ENCODE measurements at regions not wholly inside any gene's neighbourhood (a gene's known extent, or its start where the extent isn't known, plus 50 kb on each side); places are given as distances from the start of the nearest gene placed in this dataset.

GRCh38 chr1:198397208-198397808 lies 143.2 kb downstream of the ATP6V1G3 start:
- TF ChIP-seq MXI1 (conservative IDR thresholded peaks at IDR 0.05; ENCODE audit: poor library complexity, severe bottlenecking) (no peak), CTCF (IDR thresholded peaks at IDR 0.05; ENCODE audit: poor library complexity, severe bottlenecking) (no peak), REST (IDR thresholded peaks at IDR 0.05; ENCODE audit: borderline replicate concordance) (no peak), RAD21 (conservative IDR thresholded peaks at IDR 0.05) (no peak), POLR2AphosphoS5 (IDR thresholded peaks at IDR 0.05) (no peak), TAF1 (IDR thresholded peaks at IDR 0.05; ENCODE audit: low read depth) (no peak), EZH2 (IDR thresholded peaks at IDR 0.05; ENCODE audit: borderline replicate concordance, insufficient read depth, low read length, poor library complexity, severe bottlenecking) (no peak), EP300 (conservative IDR thresholded peaks at IDR 0.05; ENCODE audit: poor library complexity, severe bottlenecking) (no peak), SMC3 (conservative IDR thresholded peaks at IDR 0.05; ENCODE audit: poor library complexity) (no peak)
- no peak overlapping the region for H3K9ac ChIP-seq (ENCODE audit: low read length)
- no peaks in the 10 kb centered on the region for H3K79me2 ChIP-seq (replicated peaks; ENCODE audit: insufficient read depth, low read length)
- no peak overlapping the region for H3K4me3 ChIP-seq (ENCODE audit: low read length)
- no peak overlapping the region for H3K4me2 ChIP-seq (ENCODE audit: low read length)
- H3K9me2 ChIP-seq (ENCODE audit: insufficient read depth, low read length): no peaks in the 10 kb centered on the region
- no peak overlapping the region for H3K27ac ChIP-seq (ENCODE audit: low read length)
- H2AFZ ChIP-seq (ENCODE audit: low read depth, low read length): no peak overlapping the region
- no peaks in the 10 kb centered on the region for H3K9me3 ChIP-seq (ENCODE audit: low read length)
- no peaks in the 10 kb centered on the region for H3K27me3 ChIP-seq (ENCODE audit: insufficient read depth, low read depth, low read length)
- H3K36me3 ChIP-seq (ENCODE audit: insufficient read depth, low read length): no peaks in the 10 kb centered on the region
- no peaks in the 10 kb centered on the region for H4K20me1 ChIP-seq (ENCODE audit: insufficient read depth)
- H3F3A ChIP-seq (ENCODE audit: insufficient read depth, low read length, poor library complexity, severe bottlenecking): no peaks in the 10 kb centered on the region

GRCh38 chr1:198391393-198392020 lies 149.0 kb downstream of the ATP6V1G3 start:
- H3K9me3 ChIP-seq (ENCODE audit: low read length): no peaks in the 10 kb centered on the region
- H3F3A ChIP-seq (ENCODE audit: insufficient read depth, low read length, poor library complexity, severe bottlenecking): no peaks in the 10 kb centered on the region
- H3K27me3 ChIP-seq (ENCODE audit: insufficient read depth, low read depth, low read length): no peaks in the 10 kb centered on the region
- peak; percentile 28 for TF ChIP-seq CTCF (IDR thresholded peaks at IDR 0.05; ENCODE audit: poor library complexity, severe bottlenecking)
- no peak for TF ChIP-seq POLR2AphosphoS5 (IDR thresholded peaks at IDR 0.05)
- no peak overlapping the region for H3K27ac ChIP-seq (ENCODE audit: low read length)
- H2AFZ ChIP-seq (ENCODE audit: low read depth, low read length): no peak overlapping the region
- H4K20me1 ChIP-seq (ENCODE audit: insufficient read depth): no peaks in the 10 kb centered on the region
- no peaks in the 10 kb centered on the region for H3K79me2 ChIP-seq (replicated peaks; ENCODE audit: insufficient read depth, low read length)
- H3K4me3 ChIP-seq (ENCODE audit: low read length): no peak overlapping the region
- no peak overlapping the region for H3K4me2 ChIP-seq (ENCODE audit: low read length)
- no peak overlapping the region for H3K9ac ChIP-seq (ENCODE audit: low read length)
- H3K36me3 ChIP-seq (ENCODE audit: insufficient read depth, low read length): no peaks in the 10 kb centered on the region
- H3K9me2 ChIP-seq (ENCODE audit: insufficient read depth, low read length): no peaks in the 10 kb centered on the region
